HG02623 (cell line): ENCODE measurements at regions not wholly inside any gene's neighbourhood (a gene's known extent, or its start where the extent isn't known, plus 50 kb on each side); places are given as distances from the start of the nearest gene placed in this dataset.
"Not testable (repeated sequence)": the region's sequence is repeated elsewhere in the genome, so short reads cannot be mapped to it uniquely, and the experiment has no call there.

Source experiments
- ATAC-seq: cut with Tn5 transposase; IDR thresholded peaks from one replicate; pipeline ENCODE4 v1.9.1; 2021; ENCODE audit warnings: moderate library complexity; ENCODE audit not compliant: unreplicated experiment

DNA sequence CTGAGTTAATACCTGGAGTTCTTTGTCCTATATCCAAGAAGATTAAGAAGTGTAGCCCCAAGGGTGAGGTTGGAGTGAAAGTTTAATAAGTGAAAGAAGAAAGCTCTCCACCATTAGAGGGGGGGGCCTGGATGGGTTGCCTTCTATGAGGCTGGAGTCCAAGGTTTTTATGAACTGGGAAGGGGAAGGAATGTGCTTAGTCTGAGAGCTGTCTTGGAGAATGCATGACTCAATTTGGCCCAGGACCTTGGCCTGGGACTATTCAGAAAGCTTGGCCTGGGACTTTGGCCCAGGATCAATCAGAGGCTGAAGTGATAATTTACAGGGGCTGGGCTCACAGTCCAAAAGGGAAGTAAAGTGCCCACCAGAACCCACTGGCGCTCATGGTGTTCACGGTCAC is 1049.0 kb upstream of the GRIA3 start:
- ATAC-seq = no peak

DNA sequence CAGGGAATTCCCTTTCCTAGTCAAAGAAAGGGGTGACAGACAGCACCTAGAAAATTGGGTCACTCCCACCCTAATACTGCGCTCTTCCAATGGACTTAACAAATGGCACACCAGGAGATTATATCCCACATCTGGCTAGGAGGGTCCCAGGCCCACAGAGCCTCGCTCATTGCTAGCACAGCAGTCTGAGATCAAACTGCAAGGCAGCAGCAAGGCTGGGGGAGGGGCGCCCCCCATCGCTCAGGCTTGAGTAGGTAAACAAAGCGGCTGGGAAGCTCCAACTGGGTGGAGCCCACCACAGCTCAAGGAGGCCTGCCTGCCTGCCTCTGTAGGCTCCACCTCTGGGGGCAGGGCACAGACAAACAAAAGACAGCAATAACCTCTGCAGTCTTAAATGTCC is 1043.9 kb upstream of the GRIA3 start:
- ATAC-seq = not testable (repeated sequence)

DNA sequence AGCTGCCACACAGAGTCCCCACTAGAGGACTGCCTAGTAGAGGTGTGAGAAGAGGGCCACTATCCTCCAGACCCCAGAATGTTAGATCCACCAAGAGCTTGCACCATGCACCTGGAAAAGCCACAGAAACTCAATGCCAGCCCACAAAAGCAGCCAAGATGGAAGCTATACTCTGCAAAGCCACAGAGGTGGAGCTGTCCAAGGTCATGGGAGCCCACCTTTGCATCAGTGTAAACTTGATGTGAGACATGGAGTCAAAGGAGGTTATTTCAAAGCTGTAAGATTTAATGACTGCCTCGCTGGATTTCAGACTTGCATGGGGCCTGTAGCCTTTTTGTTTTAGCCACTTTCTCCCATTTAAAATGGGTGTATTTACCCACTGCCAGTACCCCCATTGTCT is 1030.1 kb upstream of the GRIA3 start:
- no peak for ATAC-seq

DNA sequence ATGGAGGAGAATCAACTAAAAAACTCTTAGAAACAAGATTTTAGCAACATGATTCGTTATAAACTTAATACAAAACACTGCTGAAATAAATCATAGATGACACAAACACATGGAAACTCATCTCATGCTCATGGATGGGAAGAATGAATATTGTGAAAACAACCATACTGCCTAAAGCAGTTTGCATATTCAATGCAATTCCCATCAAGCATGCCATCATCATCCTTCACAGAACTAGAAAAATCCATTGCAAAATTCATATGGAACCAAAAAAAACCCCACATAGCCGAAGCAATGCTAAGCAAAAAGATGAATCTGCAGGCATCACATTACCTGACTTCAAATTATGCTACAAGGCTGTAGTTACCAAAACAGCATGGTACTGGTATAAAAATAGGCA is 1015.8 kb upstream of the GRIA3 start:
- ATAC-seq = no peak

DNA sequence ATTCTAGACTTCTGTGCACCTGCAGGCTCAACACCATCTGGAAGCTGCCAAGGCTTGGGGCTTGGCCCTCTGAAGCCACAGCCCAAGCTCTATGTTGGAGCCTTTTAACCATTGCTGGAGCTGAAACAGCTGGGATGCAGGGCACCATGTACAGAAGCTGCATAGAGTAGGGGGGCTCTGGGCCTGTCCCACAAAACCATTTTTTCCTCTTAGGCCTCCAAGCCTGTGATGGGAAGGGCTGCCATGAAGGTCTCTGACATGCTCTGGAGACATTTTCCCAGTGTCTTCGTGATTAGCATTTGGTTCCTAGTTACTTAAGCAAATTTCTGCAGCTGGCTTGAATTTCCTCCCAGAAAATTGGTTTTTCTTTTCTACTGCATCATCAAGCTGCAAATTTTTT is 999.3 kb upstream of the GRIA3 start:
- no peak for ATAC-seq

DNA sequence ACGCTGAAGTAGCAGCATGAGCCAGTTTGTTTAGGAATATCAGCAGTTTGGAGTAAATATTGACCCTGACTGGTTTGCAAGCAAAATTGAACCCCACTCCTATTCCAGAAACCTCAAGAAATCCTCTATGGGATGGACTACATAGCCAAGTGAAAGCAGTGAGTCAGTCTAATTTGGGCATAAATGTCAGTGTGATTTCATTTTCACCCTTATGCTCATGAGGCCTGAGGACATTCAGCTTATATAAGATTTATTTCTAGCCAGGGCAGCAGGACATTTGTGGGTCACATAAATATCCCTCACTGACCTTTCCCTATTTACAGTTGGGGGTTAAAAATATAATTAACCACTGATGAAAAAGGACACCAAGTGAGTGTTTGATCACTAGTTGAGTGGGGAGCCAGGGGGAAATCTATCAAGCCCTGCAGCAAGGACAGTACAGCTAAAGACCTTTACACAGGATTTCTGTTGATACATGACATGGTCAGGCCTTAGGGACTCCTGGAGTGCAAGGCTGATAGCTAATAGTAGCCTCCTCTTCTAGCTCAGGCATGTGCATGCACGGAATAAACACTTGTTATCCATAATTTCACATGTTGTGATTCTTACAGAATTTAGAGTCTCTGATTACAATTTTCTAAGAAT is 996.9 kb upstream of the GRIA3 start:
- ATAC-seq = no peak

DNA sequence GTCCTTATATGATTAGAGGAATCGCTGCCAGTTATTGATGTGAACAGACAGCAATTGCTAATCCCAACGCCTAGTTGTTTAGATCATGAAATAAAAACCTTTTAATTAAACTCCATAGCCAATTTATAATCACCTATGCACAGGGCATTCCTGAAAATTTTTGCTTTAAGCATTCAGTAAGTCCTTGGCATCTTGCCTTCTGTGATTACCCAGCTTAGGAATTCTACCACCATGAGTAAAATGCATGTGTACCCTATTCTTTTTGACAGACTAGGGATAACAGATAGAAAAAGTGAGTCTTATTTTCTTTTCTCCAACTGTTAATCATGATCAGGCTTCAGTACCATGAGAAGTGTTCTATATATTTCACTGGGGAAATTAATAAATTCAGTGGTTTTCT is 995.3 kb upstream of the GRIA3 start:
- no peak for ATAC-seq

DNA sequence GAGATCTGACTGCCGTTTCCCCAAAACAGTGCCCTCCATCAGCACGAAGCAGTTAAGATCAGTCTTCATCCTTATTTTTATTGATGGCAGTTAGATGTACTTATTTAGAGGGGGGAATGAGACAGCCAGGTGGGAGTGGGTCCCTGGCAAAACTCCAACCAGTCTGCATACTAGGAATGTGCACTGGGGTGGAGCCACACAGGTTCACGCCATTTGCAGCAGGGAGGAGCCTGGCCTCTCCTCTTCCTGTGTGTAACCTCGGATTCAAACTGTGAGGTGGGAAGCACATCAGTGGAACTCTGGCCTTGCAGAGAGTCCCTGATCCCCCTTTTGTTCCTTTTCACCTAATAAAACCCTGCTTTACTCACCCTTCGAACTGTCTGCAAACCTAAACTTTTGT is 987.7 kb upstream of the GRIA3 start:
- ATAC-seq = no peak

DNA sequence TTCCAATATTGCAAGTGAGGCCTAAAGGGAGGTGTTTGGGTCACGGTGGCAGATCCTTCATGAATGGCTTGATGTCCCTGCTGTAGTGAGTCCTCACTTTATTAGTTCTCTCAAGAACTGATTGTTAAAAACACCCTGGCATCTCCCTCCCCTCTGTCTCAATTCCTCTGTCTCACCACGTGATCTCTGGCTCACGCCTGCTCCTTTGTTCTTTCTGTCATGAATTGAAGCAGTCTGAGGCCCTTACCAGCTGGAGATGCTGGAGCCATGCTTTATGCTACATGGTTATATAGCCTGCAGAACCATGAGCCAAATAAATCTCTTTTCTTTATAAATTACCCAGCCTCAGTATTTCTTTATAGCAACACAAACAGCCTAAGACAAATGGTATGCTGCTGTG is 980.7 kb upstream of the GRIA3 start:
- no peak for ATAC-seq

DNA sequence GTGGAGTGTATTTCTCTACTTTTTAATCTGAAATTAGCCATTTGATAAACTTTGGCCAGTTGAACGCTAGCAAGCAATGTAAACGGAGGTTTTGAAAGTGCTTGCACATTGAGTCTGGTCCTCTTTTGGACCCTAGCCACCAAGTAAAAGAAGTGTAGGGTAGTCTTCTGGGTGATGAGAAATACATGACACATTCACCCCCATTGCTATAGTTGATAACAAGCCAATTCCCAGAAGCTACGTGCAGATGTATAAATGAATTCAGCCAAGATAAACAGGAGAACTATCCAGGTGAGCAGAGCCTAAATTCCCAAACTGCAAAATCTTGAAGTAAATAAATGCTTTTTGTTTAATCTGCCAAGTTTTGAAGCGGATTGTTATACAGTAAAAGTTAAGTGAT is 965.4 kb upstream of the GRIA3 start:
- ATAC-seq = no peak

DNA sequence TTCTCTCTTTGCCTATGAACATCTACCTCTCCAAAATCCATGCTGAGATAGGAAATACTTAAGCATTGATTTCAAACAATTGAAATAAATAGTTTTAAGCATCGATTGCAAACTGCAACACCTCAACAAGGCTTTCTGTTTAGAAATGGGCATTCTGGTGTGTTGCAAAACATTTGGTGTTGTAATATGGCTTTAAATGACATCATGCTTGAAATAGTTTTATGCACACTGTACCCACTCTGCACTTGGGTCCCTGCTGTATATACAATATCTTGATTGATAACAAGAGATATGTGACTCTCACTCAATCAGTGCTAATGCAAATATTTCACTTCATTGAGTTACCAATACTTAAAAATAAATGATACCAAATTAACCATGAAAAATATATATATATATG is 964.9 kb upstream of the GRIA3 start:
- no peak for ATAC-seq

DNA sequence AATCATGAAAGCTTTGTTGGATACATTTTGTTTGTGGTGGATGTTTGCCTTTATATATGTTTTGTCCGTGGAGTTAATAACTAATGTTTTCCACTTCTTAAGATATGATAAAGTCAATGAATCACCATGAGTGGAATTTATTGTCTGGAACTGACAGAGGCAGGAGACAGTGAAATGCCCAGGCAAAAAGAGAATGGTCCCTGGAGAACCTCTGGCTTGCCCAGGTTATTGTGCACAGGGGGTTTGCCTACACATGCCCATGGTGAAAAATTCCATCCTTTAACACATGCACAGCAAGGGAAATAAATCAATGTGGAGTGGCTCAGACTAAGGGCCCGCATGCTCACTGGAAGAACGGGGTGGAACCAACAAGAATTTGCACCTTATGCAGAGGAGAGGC is 964.3 kb upstream of the GRIA3 start:
- no peak for ATAC-seq

DNA sequence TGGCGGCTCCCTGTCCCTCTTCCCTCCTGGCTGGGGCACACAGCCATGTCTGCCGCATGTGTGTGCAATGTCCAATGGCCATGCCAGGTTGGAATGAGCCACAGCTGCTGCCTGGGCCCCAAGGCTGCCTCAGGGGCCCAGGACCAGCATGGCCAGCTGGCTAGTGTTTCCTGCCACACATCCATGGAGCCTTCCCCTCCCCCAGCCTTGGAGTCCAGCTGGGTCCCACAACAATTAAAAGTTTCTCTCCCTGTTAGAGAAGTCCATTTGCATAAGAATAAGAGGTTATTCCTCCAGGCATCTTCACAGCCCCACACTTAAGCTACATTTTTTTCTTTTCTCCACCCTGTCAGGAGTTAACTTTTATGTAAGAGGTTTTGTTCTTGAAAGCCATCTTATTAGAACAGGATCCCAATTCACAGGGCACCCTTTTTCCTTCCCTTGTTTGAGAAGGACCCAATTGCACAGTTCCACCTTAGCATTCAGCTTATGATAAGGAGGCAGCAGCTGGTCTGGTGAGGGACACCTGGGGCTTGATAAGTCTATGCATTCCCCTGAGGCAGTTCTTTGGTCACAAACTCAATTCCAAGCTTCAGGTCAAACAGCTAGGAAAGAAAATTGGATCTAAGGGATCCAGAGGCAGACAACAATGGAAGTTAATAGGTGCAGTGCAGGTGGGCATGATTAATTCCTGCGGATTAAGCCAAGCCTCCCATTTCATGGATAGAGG is 963.3 kb upstream of the GRIA3 start:
- ATAC-seq = no peak

DNA sequence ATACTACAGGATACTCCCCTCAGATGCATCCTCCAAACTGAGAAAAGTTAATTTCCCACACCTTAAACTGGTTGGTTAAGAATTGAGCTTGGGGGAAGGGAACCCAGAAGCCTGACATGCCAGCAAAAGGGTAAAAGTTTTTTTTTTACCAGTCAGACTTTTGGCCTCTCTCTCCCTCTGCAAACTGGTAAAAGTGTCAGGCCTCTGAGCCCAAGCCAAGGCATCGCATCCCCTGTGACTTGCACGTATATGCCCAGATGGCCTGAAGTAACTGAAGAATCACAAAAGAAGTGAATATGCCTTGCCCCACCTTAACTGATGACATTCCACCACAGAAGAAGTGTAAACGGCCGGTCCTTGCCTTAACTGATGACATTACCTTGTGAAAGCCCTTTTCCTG is 962.3 kb upstream of the GRIA3 start:
- not testable (repeated sequence) for ATAC-seq

DNA sequence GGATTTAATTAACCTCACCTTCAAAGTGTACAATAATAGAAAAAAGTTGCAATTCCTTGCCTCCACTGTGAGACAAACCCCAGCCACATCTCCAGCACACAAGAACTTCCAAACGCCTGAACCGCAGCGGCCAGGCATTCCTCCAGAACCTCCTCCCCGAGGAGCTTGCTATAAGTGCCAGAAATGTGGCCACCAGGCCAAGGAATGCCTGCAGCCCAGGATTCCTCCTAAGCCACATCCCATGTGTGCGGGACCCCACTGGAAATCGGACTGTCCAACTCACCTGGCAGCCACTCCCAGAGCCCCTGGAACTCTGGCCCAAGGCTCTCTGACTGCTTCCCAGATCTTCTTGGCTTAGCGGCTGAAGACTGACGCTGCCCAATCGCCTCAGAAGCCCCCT is 959.9 kb upstream of the GRIA3 start:
- not testable (repeated sequence) for ATAC-seq

DNA sequence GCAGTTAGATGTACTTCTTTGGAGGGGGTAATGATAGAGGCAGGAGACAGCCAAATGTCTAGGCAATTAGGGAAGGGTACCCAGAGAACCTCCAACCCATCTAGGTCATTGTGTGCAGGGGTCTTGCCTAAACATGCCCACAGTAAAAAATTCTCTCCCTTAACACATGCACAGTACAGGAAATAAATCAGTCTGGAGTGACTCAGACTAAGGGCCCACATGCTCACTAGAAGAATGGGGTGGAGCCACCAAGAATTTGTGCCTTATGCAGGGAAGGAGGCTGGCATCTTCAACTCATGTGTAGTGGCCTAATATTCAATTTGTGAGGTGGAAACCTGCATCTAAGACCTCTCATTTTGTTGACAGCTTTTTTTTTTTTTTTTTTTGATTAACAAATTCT is 945.3 kb upstream of the GRIA3 start:
- ATAC-seq = no peak

DNA sequence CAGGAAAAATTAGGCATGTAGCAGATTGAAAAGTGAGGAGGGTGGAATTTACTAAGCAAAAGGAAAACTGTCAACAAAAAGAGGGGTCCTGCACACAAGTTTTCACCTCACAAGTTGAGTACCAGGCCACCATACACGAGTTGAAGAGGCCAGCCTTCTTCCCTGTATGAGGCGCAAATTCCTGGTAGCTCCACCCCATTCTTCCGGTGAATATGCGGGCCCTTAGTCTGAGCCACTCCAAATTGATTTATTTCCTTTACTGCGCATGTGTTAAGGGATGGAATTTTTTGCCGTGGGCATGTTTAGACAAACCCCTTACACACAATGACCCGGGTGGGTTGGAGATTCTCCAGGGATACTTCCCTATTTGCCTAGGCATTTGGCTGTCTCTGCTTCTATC is 942.1 kb upstream of the GRIA3 start:
- no peak for ATAC-seq

DNA sequence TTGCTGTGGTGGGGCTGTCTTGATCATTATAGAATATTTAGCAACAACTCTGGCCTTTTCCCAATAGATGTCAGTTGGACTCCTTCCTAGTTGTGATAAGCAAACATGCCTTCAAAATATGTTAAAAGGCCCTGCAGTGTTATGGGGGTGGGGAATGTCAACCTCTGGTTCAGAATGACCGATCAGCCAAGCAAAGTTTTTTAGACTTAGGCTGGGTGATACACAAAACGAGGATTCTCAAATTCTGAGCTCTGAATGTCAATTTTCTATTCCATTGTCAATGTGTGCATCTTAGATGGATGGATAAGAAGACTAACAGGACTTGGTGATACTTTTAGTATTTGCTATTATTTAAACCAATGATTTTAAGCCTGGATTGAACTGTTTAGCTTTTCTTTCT is 940.0 kb upstream of the GRIA3 start:
- ATAC-seq = no peak

DNA sequence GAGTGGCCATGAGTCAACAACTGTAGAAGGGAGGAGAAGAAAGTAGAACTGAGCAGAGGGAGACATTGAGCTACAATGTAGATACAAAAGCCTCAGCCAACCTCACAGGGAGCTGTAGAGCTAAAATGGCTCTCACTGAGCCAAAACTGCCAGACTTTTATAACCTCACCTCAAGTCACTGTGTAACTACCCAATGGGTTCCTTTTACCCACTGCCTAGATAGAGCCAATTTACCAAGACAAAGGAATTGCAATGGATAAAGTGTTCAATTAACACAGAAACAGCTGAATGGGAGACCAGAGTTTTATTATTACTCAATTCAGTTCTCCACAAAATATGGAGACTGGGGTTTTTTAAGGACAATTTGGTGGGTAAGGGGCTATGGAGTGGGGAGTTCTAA is 938.9 kb upstream of the GRIA3 start:
- ATAC-seq = no peak

DNA sequence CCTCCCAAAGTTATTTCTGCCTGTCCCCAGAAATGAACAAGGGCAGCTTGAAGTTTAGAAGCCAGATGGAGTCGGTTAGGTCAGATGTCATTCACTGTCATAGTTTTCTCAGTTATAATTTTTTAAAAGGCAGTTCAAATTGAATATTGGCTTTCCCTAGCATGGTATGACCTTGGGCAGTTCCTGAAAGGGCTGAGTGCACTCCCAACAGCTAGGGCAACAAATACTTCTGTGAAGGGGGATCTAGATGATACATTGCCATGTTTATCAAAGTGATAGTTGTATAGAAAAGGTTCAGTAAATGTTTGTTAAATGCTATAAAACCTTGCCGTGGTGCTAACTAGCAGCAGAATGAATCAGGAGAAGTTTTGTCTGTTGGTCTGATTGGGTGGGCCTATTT is 938.1 kb upstream of the GRIA3 start:
- ATAC-seq = no peak

DNA sequence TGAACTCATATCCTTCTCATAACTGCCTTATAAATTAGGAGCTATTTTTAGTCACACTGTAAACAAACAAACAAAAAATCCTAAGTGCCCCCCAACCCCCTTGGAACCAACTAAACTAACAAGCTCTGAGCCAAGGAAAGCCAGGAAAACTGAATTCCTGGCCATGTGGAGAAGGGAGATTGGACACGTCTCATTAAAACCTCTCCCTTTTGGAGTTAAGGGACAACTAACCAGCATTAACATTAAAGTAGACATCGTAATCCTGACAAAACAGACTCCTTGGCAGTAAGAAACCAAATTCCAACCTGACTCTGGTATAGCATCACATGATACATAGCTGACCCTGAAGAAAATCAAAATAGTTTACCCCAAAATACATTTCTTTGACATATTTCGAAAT is 937.1 kb upstream of the GRIA3 start:
- no peak for ATAC-seq

DNA sequence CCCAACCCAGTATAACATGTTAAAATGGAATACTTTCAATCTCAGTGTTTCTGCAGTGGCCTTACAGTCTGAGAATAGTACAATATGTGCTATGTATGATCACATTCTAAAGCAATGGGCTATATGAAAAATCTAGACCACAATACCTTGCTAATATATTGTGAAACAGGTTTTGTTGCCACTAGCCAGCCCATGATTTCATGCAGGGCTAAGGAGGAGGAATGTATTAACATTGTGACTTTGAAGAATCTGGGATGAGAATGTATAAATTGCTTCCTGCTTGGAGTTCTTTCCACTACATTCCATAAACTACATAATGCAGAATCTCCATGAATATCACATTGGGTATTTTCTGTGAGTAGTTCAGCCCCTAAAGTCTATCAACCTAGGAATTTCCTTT is 935.4 kb upstream of the GRIA3 start:
- ATAC-seq = no peak

DNA sequence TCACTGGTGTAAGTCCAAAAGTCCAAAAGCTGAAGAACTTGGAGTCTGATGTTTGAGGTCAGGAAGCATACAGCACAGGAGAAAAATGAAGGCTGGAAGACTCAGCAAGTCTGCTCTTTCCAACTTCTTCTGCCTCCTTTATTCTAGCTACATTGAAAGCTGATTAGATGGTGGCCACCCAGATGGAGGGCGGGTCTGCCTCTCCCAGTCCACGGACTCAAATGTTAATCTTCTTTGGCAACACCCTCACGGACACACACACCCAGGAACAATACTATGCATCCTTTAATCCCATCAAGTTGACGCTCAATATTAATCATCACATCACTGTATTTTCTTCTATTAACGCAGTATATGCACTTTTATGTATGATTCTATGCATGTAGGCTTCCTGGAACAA is 931.6 kb upstream of the GRIA3 start:
- ATAC-seq = no peak
